ENCODE measurements at regions not wholly inside any gene's neighbourhood (a gene's known extent, or its start where the extent isn't known, plus 50 kb on each side); places are given as distances from the start of the nearest gene placed in this dataset.
A peak's percentile ranks its signal among the peaks of the same experiment; 100 is the strongest.
"Not testable (repeated sequence)": the region's sequence is repeated elsewhere in the genome, so short reads cannot be mapped to it uniquely, and the experiment has no call there.

GRCh38 chrX:66902081-66902480 lies 263.2 kb upstream of the EDA2R start:
- DNase-seq: no peak

GRCh38 chrX:66900886-66901285 lies 262.0 kb upstream of the EDA2R start:
- no peak for DNase-seq

GRCh38 chrX:66892004-66892403 lies 253.1 kb upstream of the EDA2R start:
- DNase-seq: no peak

- no peak for DNase-seq
These were observed 250.5 kb upstream of the EDA2R start for GRCh38 chrX:66889418-66889817.

GRCh38 chrX:66882101-66882500 lies 243.2 kb upstream of the EDA2R start:
- no peak for DNase-seq

- no peak for DNase-seq
These were observed 237.9 kb upstream of the EDA2R start for GRCh38 chrX:66876776-66877175.

DNA sequence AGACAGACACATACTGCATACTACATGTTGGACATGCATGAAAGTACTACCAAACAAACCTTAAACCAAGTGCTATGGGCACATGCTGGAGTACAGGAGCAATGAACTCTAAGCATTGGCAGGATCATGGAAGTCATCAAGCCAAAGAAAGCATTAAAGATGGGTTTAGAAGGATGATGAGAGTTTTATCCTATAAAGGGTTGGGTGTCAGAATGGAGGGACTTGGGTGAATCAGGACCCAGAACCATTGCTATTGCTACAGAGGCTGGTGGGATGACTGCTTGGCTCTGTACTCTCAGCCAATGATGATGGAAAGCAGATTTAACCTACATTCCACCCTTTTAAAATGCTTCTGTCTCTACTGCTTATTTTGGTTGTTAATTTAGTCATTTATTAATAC lies 233.9 kb upstream of the EDA2R start:
- DNase-seq: no peak

DNA sequence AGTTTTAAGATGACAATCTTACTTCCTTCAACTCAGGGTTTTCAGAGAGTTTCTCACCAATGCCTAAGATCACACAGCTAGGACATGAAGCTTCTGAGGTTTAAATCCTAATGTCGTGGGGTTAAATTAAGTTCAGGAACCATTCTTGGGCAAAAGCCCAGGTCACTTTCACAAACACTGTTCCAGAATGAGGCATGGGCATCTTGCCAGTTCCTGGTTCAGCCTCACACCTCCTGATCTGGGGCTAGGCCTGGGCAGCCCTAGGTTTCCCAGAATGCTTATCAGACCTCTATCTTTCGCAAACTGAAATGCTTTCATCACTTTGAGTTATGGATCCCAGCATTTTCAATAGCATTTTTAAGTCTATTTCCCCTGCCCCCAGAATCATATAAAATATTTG lies 224.8 kb upstream of the EDA2R start:
- DNase-seq: no peak

DNA sequence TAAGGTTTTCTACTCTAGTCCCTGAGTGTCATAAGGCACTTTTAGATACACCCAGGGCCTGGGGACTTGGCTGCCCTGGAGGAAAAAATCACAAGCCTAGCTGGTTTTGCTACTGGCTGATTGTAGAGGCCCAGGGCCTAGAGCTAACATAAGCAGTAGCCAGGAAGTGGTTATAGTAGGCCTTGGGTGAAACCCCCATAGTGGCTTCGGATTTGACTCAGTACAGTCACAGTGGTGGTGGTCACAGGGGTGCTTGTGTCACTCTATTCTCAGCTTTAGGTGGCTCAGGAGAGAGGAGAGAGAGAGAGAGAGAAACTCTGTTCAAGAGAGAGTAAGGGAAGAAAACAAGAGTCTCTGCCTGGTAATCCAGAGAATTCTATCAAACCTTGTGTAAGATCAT lies 194.5 kb upstream of the EDA2R start:
- DNase-seq: no peak

- DNase-seq: no peak
These were observed 176.3 kb upstream of the EDA2R start for GRCh38 chrX:66815227-66815626.

GRCh38 chrX:66794514-66794913 lies 155.6 kb upstream of the EDA2R start:
- not testable (repeated sequence) for DNase-seq

DNA sequence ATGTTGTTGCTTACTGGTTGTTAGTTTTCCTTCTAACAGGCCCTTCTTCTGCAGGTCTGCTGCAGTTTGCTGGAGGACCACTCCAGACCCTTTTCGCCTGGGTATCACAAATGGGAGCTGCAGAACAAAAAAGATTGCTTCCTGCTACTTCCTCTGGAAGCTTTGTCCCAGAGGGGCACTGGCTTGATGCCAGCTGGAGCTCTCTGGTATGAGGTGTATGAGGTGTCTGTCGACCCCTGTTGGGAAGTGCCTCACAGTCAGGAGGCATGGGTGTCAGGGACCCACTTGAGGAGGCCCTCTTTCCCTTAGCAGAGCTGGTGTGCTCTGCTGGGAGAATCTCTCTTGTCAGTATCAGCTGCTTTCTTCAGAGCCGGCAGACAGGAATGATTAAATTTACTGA lies 127.4 kb upstream of the EDA2R start:
- no peak for DNase-seq

GRCh38 chrX:66760651-66761050 lies 121.8 kb upstream of the EDA2R start:
- DNase-seq: peak; percentile 0

DNA sequence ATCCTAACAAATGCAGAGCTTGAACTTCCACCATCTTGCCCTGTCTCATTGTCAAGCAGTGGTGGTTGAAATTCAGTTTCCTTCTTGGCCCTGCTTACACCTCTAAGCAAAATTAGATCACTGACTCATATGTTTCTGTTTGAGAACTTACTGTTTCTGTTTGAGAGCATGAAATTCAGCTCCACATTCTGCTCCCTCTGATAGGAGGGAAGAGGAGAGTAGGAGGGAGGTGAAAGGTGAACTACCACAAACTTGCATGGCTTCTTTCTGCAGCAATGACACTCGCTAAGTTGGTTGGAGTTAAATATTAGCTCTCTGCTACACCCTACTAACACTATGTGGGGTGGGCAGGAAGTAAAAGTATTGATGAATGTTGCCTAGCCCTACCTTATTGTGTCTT lies 117.8 kb upstream of the EDA2R start:
- DNase-seq: no peak

GRCh38 chrX:66751136-66751782 lies 112.4 kb upstream of the EDA2R start:
- DNase-seq: peak; percentile 18

GRCh38 chrX:66744519-66744918 lies 105.6 kb upstream of the EDA2R start:
- DNase-seq: not testable (repeated sequence)

- DNase-seq: peak; percentile 68
These were observed 92.5 kb upstream of the EDA2R start for GRCh38 chrX:66731398-66731797.

GRCh38 chrX:66728818-66729271 lies 90.0 kb upstream of the EDA2R start:
- DNase-seq: peak; percentile 79

DNA sequence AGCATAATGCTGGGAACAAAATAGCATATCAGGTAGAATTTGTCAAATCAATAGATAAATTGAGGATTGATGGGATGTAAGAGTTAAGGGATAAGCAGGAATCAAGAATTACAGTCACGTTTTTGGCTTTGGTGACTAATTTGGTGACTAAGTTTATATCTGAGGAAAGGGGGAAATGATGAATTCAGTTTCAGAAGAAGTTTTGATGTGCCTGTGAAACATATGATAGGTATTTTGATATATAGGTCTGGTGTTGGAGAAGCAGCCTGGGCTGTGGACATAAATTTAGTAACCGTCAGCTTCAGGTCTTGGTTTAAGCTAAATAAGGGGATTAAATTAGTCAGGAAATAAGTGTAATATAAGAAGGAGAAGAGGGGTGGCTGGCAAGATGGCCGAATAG lies 79.0 kb upstream of the EDA2R start:
- no peak for DNase-seq

DNA sequence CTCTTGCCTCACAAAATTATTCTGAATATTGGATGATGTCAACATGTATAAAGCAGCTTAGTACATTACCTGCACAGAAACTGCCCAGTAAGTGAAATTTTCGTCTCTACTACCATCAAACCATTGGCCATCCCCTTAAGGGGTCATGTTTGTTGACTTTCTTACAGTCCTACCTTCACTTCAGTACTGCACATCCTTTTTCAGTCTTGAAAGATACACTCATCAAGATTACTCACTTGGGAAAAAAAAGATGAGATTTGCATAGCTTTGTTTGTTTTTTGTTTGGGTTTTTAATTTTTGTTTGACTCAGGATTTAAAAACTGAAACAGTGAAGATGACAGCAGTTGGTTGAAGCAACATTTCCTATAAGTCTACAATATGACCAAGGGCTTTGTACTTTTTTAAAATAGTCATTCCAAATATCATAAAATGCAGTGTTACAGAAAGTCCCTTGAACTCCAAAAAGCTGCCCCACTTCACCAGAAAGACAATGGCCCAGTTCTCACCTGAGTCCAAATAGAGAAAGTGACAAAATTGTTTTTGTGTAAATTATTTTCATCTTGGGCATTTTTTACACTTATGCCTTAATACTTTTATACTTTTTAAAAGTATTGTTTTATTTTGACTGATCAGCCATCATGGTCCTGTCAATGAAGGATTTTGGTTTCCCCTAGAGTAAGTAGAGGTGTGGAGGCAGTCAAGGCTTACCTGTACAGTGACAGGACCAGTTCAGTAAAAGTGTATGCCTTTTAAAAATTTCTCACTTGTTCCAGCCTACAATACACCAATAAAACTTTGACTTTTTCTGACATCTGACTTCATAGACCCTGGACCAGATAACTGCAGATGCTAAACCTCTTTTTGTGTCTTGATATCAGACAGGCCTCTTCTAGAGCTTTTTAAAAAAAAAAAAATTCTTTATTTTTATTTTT lies 59.7 kb upstream of the EDA2R start:
- no peak for DNase-seq

DNA sequence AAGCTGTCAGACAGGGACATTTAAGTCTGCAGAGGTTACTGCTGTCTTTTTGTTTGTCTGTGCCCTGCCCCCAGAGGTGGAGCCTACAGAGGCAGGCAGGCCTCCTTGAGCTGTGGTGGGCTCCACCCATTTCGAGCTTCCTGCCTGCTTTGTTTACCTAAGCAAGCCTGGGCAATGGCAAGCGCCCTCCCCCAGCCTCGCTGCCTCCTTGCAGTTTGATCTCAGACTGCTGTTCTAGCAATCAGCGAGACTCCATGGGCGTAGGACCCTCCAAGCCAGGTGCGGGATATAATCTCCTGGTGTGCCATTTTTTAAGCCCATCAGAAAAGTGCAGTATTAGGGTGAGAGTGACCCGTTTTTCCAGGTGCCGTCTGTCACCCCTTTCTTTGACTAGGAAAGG lies 53.6 kb upstream of the EDA2R start:
- not testable (repeated sequence) for DNase-seq

All from hematopoietic multipotent progenitor cell treated with erythropoietin and hydrocortisone succinate and interleukin-3 and kit ligand, for 6 days (in vitro differentiated cells).